ENCODE measurements at regions not wholly inside any gene's neighbourhood (a gene's known extent, or its start where the extent isn't known, plus 50 kb on each side); places are given as distances from the start of the nearest gene placed in this dataset.

GRCh38 chr14:29462772-29463171 lies 464.9 kb downstream of the PRKD1 start:
- Histone ChIP-seq H3K36me3 (ENCODE audit: insufficient read depth, low read length) (no peaks in the 10 kb centered on the region), H3K27me3 (ENCODE audit: control insufficient read depth, insufficient read depth, low read length) (no peaks in the 10 kb centered on the region), H3K9me3 (replicated peaks; ENCODE audit: low read length) (no peaks in the 10 kb centered on the region), H3K4me2 (ENCODE audit: low read length) (no peak overlapping the region), H3K9ac (ENCODE audit: low read depth, low read length) (no peak overlapping the region), H3K4me1 (ENCODE audit: control insufficient read depth, insufficient read depth, low read length) (peaks cover 6% of the 10 kb centered on the region), H3K4me3 (ENCODE audit: low read length) (no peak overlapping the region)

DNA sequence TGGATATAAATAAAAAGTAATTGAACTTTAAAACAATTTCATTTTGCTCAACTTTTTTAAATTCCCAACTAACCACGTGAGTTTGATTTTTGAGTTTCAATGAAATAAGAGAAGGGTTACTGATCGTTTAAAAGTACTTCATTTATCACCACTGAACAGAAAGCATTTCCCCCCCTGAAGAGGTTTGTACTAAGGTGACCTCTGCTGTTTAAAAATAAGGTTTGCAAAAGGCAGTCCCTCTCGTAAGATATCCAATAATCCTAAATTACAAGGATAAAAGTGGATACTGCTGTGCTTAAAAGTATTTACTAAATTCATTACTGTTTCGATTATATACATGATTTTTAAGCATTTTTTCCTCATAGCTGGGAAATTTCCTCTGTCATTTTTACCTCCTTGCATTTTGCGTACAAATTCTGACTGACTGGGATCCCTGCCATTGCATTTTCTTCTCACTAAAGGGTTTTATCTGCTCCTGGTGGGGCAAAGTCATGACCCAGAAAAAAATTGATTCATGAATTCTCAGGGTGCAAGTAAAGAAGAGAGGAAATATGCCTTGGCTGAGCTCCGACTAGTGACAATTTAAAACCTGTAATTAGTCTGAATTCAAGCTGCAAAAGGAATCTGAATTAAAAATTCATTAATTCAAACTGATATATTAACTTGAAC lies 463.8 kb downstream of the PRKD1 start:
- Histone ChIP-seq H3K36me3 (ENCODE audit: insufficient read depth, low read length) (no peaks in the 10 kb centered on the region), H3K9me3 (replicated peaks; ENCODE audit: low read length) (no peaks in the 10 kb centered on the region), H3K4me1 (ENCODE audit: control insufficient read depth, insufficient read depth, low read length) (peaks cover under 1% of the 10 kb centered on the region), H3K9ac (ENCODE audit: low read depth, low read length) (no peak overlapping the region), H3K27me3 (ENCODE audit: control insufficient read depth, insufficient read depth, low read length) (no peaks in the 10 kb centered on the region), H3K4me3 (ENCODE audit: low read length) (no peak overlapping the region), H3K4me2 (ENCODE audit: low read length) (no peak overlapping the region)

DNA sequence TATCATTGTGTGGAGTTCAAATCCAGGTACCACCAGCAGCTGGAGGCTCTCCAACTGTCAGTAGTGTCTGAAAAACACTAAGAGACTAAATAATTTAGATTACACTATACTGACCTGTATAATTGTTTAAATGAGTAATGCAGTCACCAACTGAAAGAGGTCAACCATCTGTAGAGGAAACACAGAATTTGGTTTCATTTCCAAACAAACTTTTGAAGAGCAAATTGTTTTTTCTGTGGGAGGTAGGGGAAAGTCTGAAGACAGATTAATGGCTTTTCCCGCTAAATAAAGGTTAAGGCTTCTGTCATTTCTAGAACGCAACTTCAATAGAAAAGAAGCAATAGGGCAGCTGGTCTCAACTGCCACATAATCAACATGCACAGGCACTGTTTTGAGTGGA lies 462.6 kb downstream of the PRKD1 start:
- H3K9me3 ChIP-seq (replicated peaks; ENCODE audit: low read length), result no peaks in the 10 kb centered on the region
- no peaks in the 10 kb centered on the region for H3K27me3 ChIP-seq (ENCODE audit: control insufficient read depth, insufficient read depth, low read length)
- H3K4me2 ChIP-seq (ENCODE audit: low read length), result no peak overlapping the region
- H3K4me3 ChIP-seq (ENCODE audit: low read length), result no peak overlapping the region
- H3K4me1 ChIP-seq (ENCODE audit: control insufficient read depth, insufficient read depth, low read length), result no peaks in the 10 kb centered on the region
- H3K9ac ChIP-seq (ENCODE audit: low read depth, low read length), result no peak overlapping the region
- H3K36me3 ChIP-seq (ENCODE audit: insufficient read depth, low read length), result no peaks in the 10 kb centered on the region

DNA sequence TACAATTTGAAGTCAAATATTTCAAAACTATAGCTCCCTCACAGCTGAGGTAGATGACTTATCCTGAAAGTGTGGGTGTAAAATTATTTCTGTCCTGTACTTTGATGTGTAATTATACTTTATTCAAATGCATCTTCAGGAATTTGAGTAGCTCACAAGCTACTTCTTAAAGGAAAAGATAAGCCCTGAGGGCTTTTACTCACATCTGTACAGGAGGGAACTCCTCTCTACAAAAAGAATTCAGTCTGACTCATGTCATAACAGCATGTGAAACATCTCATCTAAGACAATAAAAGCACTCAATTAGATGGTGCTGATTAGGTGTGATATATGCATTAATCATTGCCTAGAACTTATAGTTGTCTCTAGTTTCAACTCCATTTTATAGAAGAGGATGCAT lies 452.0 kb downstream of the PRKD1 start:
- Histone ChIP-seq H3K9me3 (replicated peaks; ENCODE audit: low read length) (no peaks in the 10 kb centered on the region), H3K4me1 (ENCODE audit: control insufficient read depth, insufficient read depth, low read length) (no peaks in the 10 kb centered on the region), H3K9ac (ENCODE audit: low read depth, low read length) (no peak overlapping the region), H3K4me2 (ENCODE audit: low read length) (no peak overlapping the region), H3K4me3 (ENCODE audit: low read length) (no peak overlapping the region), H3K27me3 (ENCODE audit: control insufficient read depth, insufficient read depth, low read length) (no peaks in the 10 kb centered on the region), H3K36me3 (ENCODE audit: insufficient read depth, low read length) (no peaks in the 10 kb centered on the region)

- H3K4me2 ChIP-seq (ENCODE audit: low read length), result no peak overlapping the region
- no peaks in the 10 kb centered on the region for H3K27me3 ChIP-seq (ENCODE audit: control insufficient read depth, insufficient read depth, low read length)
- no peaks in the 10 kb centered on the region for H3K4me1 ChIP-seq (ENCODE audit: control insufficient read depth, insufficient read depth, low read length)
- no peaks in the 10 kb centered on the region for H3K9me3 ChIP-seq (replicated peaks; ENCODE audit: low read length)
- H3K4me3 ChIP-seq (ENCODE audit: low read length), result no peak overlapping the region
- H3K36me3 ChIP-seq (ENCODE audit: insufficient read depth, low read length), result no peaks in the 10 kb centered on the region
- no peak overlapping the region for H3K9ac ChIP-seq (ENCODE audit: low read depth, low read length)
Measured at GRCh38 chr14:29486132-29486531, 441.5 kb downstream of the PRKD1 start.

DNA sequence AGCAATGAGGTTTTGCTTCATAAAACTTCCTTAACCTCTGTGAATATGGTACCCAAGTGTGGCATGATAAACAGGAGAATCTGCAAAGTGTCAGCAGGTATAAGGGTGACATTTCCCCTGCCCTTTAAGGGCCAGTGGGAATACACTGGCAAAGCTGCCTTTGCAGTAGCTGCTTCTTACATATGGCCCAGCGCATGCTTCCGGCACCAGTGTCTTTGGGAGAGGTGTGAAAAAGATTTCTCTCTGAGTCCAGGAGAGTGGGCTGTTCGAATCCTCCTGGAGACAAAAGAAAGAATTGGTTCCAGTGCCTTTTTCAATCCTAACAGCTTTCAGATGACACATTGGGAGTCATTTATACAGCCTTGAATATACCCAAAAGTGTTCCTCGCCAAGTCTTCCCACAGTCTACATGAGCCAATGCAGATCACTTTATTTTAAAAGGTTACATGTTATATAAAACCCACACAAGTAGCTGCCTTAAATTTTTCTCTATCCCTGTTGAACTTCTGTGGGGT lies 437.7 kb downstream of the PRKD1 start:
- Histone ChIP-seq H3K9ac (ENCODE audit: low read depth, low read length) (no peak overlapping the region), H3K9me3 (replicated peaks; ENCODE audit: low read length) (no peaks in the 10 kb centered on the region), H3K36me3 (ENCODE audit: insufficient read depth, low read length) (no peaks in the 10 kb centered on the region), H3K27me3 (ENCODE audit: control insufficient read depth, insufficient read depth, low read length) (no peaks in the 10 kb centered on the region), H3K4me2 (ENCODE audit: low read length) (no peak overlapping the region), H3K4me3 (ENCODE audit: low read length) (no peak overlapping the region), H3K4me1 (ENCODE audit: control insufficient read depth, insufficient read depth, low read length) (no peaks in the 10 kb centered on the region)

- no peaks in the 10 kb centered on the region for H3K27me3 ChIP-seq (ENCODE audit: control insufficient read depth, insufficient read depth, low read length)
- no peaks in the 10 kb centered on the region for H3K36me3 ChIP-seq (ENCODE audit: insufficient read depth, low read length)
- no peak overlapping the region for H3K4me3 ChIP-seq (ENCODE audit: low read length)
- H3K4me1 ChIP-seq (ENCODE audit: control insufficient read depth, insufficient read depth, low read length), result no peaks in the 10 kb centered on the region
- H3K9me3 ChIP-seq (replicated peaks; ENCODE audit: low read length), result no peaks in the 10 kb centered on the region
- H3K4me2 ChIP-seq (ENCODE audit: low read length), result no peak overlapping the region
- H3K9ac ChIP-seq (ENCODE audit: low read depth, low read length), result no peak overlapping the region
Measured at GRCh38 chr14:29493849-29494248, 433.8 kb downstream of the PRKD1 start.

- Histone ChIP-seq H3K4me2 (ENCODE audit: low read length) (no peak overlapping the region), H3K9ac (ENCODE audit: low read depth, low read length) (no peak overlapping the region), H3K4me1 (ENCODE audit: control insufficient read depth, insufficient read depth, low read length) (no peaks in the 10 kb centered on the region), H3K4me3 (ENCODE audit: low read length) (no peak overlapping the region), H3K27me3 (ENCODE audit: control insufficient read depth, insufficient read depth, low read length) (no peaks in the 10 kb centered on the region), H3K36me3 (ENCODE audit: insufficient read depth, low read length) (no peaks in the 10 kb centered on the region), H3K9me3 (replicated peaks; ENCODE audit: low read length) (no peaks in the 10 kb centered on the region)
Measured at GRCh38 chr14:29494312-29494711, 433.3 kb downstream of the PRKD1 start.

GRCh38 chr14:29503903-29504302 lies 423.7 kb downstream of the PRKD1 start:
- no peak overlapping the region for H3K4me3 ChIP-seq (ENCODE audit: low read length)
- H3K9me3 ChIP-seq (replicated peaks; ENCODE audit: low read length), result no peaks in the 10 kb centered on the region
- no peaks in the 10 kb centered on the region for H3K27me3 ChIP-seq (ENCODE audit: control insufficient read depth, insufficient read depth, low read length)
- no peaks in the 10 kb centered on the region for H3K36me3 ChIP-seq (ENCODE audit: insufficient read depth, low read length)
- no peak overlapping the region for H3K9ac ChIP-seq (ENCODE audit: low read depth, low read length)
- H3K4me1 ChIP-seq (ENCODE audit: control insufficient read depth, insufficient read depth, low read length), result no peaks in the 10 kb centered on the region
- no peak overlapping the region for H3K4me2 ChIP-seq (ENCODE audit: low read length)

- Histone ChIP-seq H3K4me3 (ENCODE audit: low read length) (no peak overlapping the region), H3K36me3 (ENCODE audit: insufficient read depth, low read length) (no peaks in the 10 kb centered on the region), H3K9ac (ENCODE audit: low read depth, low read length) (no peak overlapping the region), H3K9me3 (replicated peaks; ENCODE audit: low read length) (no peaks in the 10 kb centered on the region), H3K4me2 (ENCODE audit: low read length) (no peak overlapping the region), H3K27me3 (ENCODE audit: control insufficient read depth, insufficient read depth, low read length) (no peaks in the 10 kb centered on the region), H3K4me1 (ENCODE audit: control insufficient read depth, insufficient read depth, low read length) (no peaks in the 10 kb centered on the region)
Measured at GRCh38 chr14:29518335-29518734, 409.3 kb downstream of the PRKD1 start.

- no peak overlapping the region for H3K4me3 ChIP-seq (ENCODE audit: low read length)
- no peaks in the 10 kb centered on the region for H3K4me1 ChIP-seq (ENCODE audit: control insufficient read depth, insufficient read depth, low read length)
- H3K9me3 ChIP-seq (replicated peaks; ENCODE audit: low read length), result no peaks in the 10 kb centered on the region
- no peaks in the 10 kb centered on the region for H3K27me3 ChIP-seq (ENCODE audit: control insufficient read depth, insufficient read depth, low read length)
- H3K4me2 ChIP-seq (ENCODE audit: low read length), result no peak overlapping the region
- H3K36me3 ChIP-seq (ENCODE audit: insufficient read depth, low read length), result no peaks in the 10 kb centered on the region
- H3K9ac ChIP-seq (ENCODE audit: low read depth, low read length), result no peak overlapping the region
Measured at GRCh38 chr14:29521526-29522137, 406.0 kb downstream of the PRKD1 start.
